Stimulated activated naive B cell treated with anti-CD40 and anti-IgM and Interleukin-4, amounts not matched to agents 10 μg/mL and 1 μg/mL and 100 μg/mL, for 72 hours (primary cell): ENCODE measurements at regions not wholly inside any gene's neighbourhood (a gene's known extent, or its start where the extent isn't known, plus 50 kb on each side); places are given as distances from the start of the nearest gene placed in this dataset.
"Not testable (repeated sequence)": the region's sequence is repeated elsewhere in the genome, so short reads cannot be mapped to it uniquely, and the experiment has no call there.

Experiments used
- ATAC-seq, 2 donors: fragments of 150-1000 bp; cut with Tn5 transposase; replicated peaks; 2 replicates each; pipeline ENCODE4 v1.10.0; 2021; ENCODE audit warnings: moderate library complexity in 1 of 2
- DNase-seq: peaks from one replicate; pipeline ENCODE4 v3.0.0; 2021
- H3K27ac Mint-ChIP-seq: one replicate; pipeline ENCODE4 v1.8.0; 2022; ENCODE audit warnings: mild to moderate bottlenecking, mixed read lengths
- H3K27me3 Mint-ChIP-seq, 2 donors: one replicate each; pipeline ENCODE4 v1.8.0; 2022; ENCODE audit warnings: mixed read lengths in 2 of 2
- H3K36me3 Mint-ChIP-seq, 2 donors: one replicate each; pipeline ENCODE4 v1.8.0; 2022; ENCODE audit warnings: mixed read lengths in 2 of 2, mild to moderate bottlenecking in 1 of 2
- H3K4me1 Mint-ChIP-seq, 2 donors: one replicate each; pipeline ENCODE4 v1.8.0; 2022; ENCODE audit warnings: mixed read lengths in 2 of 2, mild to moderate bottlenecking in 1 of 2
- H3K4me3 Mint-ChIP-seq, 2 donors: one replicate each; pipeline ENCODE4 v1.8.0; 2022; ENCODE audit warnings: mild to moderate bottlenecking in 2 of 2, mixed read lengths in 2 of 2, moderate library complexity in 1 of 2
- H3K9me3 Mint-ChIP-seq, 2 donors: one replicate each; pipeline ENCODE4 v1.8.0; 2022; ENCODE audit warnings: mixed read lengths in 2 of 2, mild to moderate bottlenecking in 1 of 2

GRCh38 chr10:34957531-34957930, 132.6 kb downstream of the CUL2 start:
- Mint-ChIP-seq H3K36me3 (no peaks in the 10 kb centered on the region), H3K27me3 (no peaks in the 10 kb centered on the region), H3K9me3 (no peaks in the 10 kb centered on the region), H3K4me3 (no peak overlapping the region), H3K27ac (no peak overlapping the region), H3K4me1 (no peaks in the 10 kb centered on the region)
- DNase-seq (no peak), ATAC-seq (no peak)

- H3K36me3 Mint-ChIP-seq = no peaks in the 10 kb centered on the region
- DNase-seq = no peak
- no peak for ATAC-seq
- H3K27me3 Mint-ChIP-seq = no peaks in the 10 kb centered on the region
- no peaks in the 10 kb centered on the region for H3K4me1 Mint-ChIP-seq
- no peaks in the 10 kb centered on the region for H3K9me3 Mint-ChIP-seq
- H3K27ac Mint-ChIP-seq = no peak overlapping the region
- H3K4me3 Mint-ChIP-seq = no peak overlapping the region
Observed at GRCh38 chr10:34956756-34957155, 133.4 kb downstream of the CUL2 start.

GRCh38 chr10:34955391-34955790, 134.8 kb downstream of the CUL2 start:
- ATAC-seq = no peak
- Mint-ChIP-seq H3K27me3 (no peaks in the 10 kb centered on the region), H3K27ac (no peak overlapping the region), H3K4me1 (no peaks in the 10 kb centered on the region), H3K4me3 (no peak overlapping the region), H3K9me3 (no peaks in the 10 kb centered on the region), H3K36me3 (no peaks in the 10 kb centered on the region)
- no peak for DNase-seq

GRCh38 chr10:34954142-34954541, 136.0 kb downstream of the CUL2 start:
- DNase-seq (no peak), ATAC-seq (no peak)
- Mint-ChIP-seq H3K36me3 (no peaks in the 10 kb centered on the region), H3K9me3 (no peaks in the 10 kb centered on the region), H3K4me1 (no peaks in the 10 kb centered on the region), H3K27me3 (no peaks in the 10 kb centered on the region), H3K27ac (no peak overlapping the region), H3K4me3 (no peak overlapping the region)

- DNase-seq, H3K4me3 Mint-ChIP-seq, H3K27ac Mint-ChIP-seq, H3K9me3 Mint-ChIP-seq, ATAC-seq, H3K36me3 Mint-ChIP-seq, H3K27me3 Mint-ChIP-seq, H3K4me1 Mint-ChIP-seq: not testable (repeated sequence)
Observed at GRCh38 chr10:34951263-34951887, 136.3 kb upstream of the PARD3 start.

- H3K36me3 Mint-ChIP-seq, DNase-seq, H3K4me1 Mint-ChIP-seq, H3K27ac Mint-ChIP-seq, H3K4me3 Mint-ChIP-seq, ATAC-seq, H3K27me3 Mint-ChIP-seq, H3K9me3 Mint-ChIP-seq: not testable (repeated sequence)
Observed at GRCh38 chr10:34945951-34946522, 130.9 kb upstream of the PARD3 start.

- H3K36me3 Mint-ChIP-seq = no peaks in the 10 kb centered on the region
- ATAC-seq (no peak), DNase-seq (no peak)
- no peak overlapping the region for H3K4me3 Mint-ChIP-seq
- no peaks in the 10 kb centered on the region for H3K4me1 Mint-ChIP-seq
- H3K9me3 Mint-ChIP-seq = peaks cover 0 to 2% of the 10 kb centered on the region in 2 donors
- H3K27me3 Mint-ChIP-seq = peaks cover 0 to 8% of the 10 kb centered on the region in 2 donors
- H3K27ac Mint-ChIP-seq = no peak overlapping the region
Observed at GRCh38 chr10:34941471-34942357, 126.6 kb upstream of the PARD3 start.

GRCh38 chr10:34940436-34940835, 125.3 kb upstream of the PARD3 start:
- Mint-ChIP-seq H3K27me3 (peaks cover 0 to 6% of the 10 kb centered on the region in 2 donors), H3K4me3 (no peak overlapping the region), H3K9me3 (peaks cover 0 to 2% of the 10 kb centered on the region in 2 donors), H3K4me1 (no peaks in the 10 kb centered on the region), H3K36me3 (no peaks in the 10 kb centered on the region), H3K27ac (no peak overlapping the region)
- no peak for ATAC-seq
- DNase-seq = no peak

- Mint-ChIP-seq H3K36me3 (no peaks in the 10 kb centered on the region), H3K27ac (no peak overlapping the region), H3K4me1 (no peaks in the 10 kb centered on the region), H3K9me3 (peaks cover 0 to 2% of the 10 kb centered on the region in 2 donors), H3K27me3 (peaks cover 0 to 6% of the 10 kb centered on the region in 2 donors), H3K4me3 (no peak overlapping the region)
- DNase-seq = no peak
- ATAC-seq = no peak
Observed at GRCh38 chr10:34938399-34938670, 123.2 kb upstream of the PARD3 start.

- not testable (repeated sequence) for DNase-seq, H3K4me1 Mint-ChIP-seq, H3K27me3 Mint-ChIP-seq, H3K9me3 Mint-ChIP-seq, H3K4me3 Mint-ChIP-seq, H3K27ac Mint-ChIP-seq, ATAC-seq, H3K36me3 Mint-ChIP-seq
Observed at GRCh38 chr10:34937643-34938398, 122.7 kb upstream of the PARD3 start.

- Mint-ChIP-seq H3K4me1 (no peaks in the 10 kb centered on the region), H3K27ac (no peak overlapping the region), H3K9me3 (peaks cover 0 to 2% of the 10 kb centered on the region in 2 donors), H3K36me3 (no peaks in the 10 kb centered on the region), H3K27me3 (peaks cover 0 to 6% of the 10 kb centered on the region in 2 donors), H3K4me3 (no peak overlapping the region)
- DNase-seq = no peak
- no peak for ATAC-seq
Observed at GRCh38 chr10:34936061-34936460, 121.0 kb upstream of the PARD3 start.

GRCh38 chr10:34933676-34934075, 118.6 kb upstream of the PARD3 start:
- no peaks in the 10 kb centered on the region for H3K27me3 Mint-ChIP-seq
- no peaks in the 10 kb centered on the region for H3K4me1 Mint-ChIP-seq
- no peaks in the 10 kb centered on the region for H3K9me3 Mint-ChIP-seq
- no peak overlapping the region for H3K4me3 Mint-ChIP-seq
- ATAC-seq (no peak), DNase-seq (no peak)
- H3K27ac Mint-ChIP-seq = no peak overlapping the region
- H3K36me3 Mint-ChIP-seq = no peaks in the 10 kb centered on the region

- Mint-ChIP-seq H3K4me1 (no peaks in the 10 kb centered on the region), H3K4me3 (no peak overlapping the region), H3K27ac (no peak overlapping the region)
Observed at GRCh38 chr10:34932235-34932634, 117.1 kb upstream of the PARD3 start.

GRCh38 chr10:34931216-34931615, 116.1 kb upstream of the PARD3 start:
- DNase-seq (no peak), ATAC-seq (no peak)
- Mint-ChIP-seq H3K4me3 (no peak overlapping the region), H3K36me3 (no peaks in the 10 kb centered on the region), H3K27me3 (no peaks in the 10 kb centered on the region), H3K27ac (no peak overlapping the region), H3K9me3 (no peaks in the 10 kb centered on the region), H3K4me1 (no peaks in the 10 kb centered on the region)

More at GRCh38 chr10:34932235-34932634, 117.1 kb upstream of the PARD3 start:
- ATAC-seq (no peak), DNase-seq (no peak)
- Mint-ChIP-seq H3K36me3 (no peaks in the 10 kb centered on the region), H3K27me3 (no peaks in the 10 kb centered on the region), H3K9me3 (no peaks in the 10 kb centered on the region)
